ENCODE measurements at regions not wholly inside any gene's neighbourhood (a gene's known extent, or its start where the extent isn't known, plus 50 kb on each side); places are given as distances from the start of the nearest gene placed in this dataset.
"Not testable (repeated sequence)": the region's sequence is repeated elsewhere in the genome, so short reads cannot be mapped to it uniquely, and the experiment has no call there.

- WGBS, 2 donors, result 89 to 94% methylated on average over 13 of the region's 13 CpGs
- H3K4me1 ChIP-seq, result peaks cover 0 to 4% (median 0%) of the 10 kb centered on the region in 3 donors
- no peak for DNase-seq
- H3K4me3 ChIP-seq, result no peak overlapping the region
- no peak overlapping the region for H3K27ac ChIP-seq
- TF ChIP-seq POLR2A (IDR thresholded peaks at IDR 0.05) (no peak), CTCF (IDR thresholded peaks at IDR 0.05) (no peak)
- no peaks in the 10 kb centered on the region for H3K27me3 ChIP-seq
- no peaks in the 10 kb centered on the region for H3K36me3 ChIP-seq
- intact Hi-C loops (cut with DNase I), result no loop called here
- no peaks in the 10 kb centered on the region for H3K9me3 ChIP-seq
Observed at GRCh38 chr9:82130331-82131042, 141.9 kb downstream of the SPATA31D1 start.

GRCh38 chr9:82131072-82131471 is 142.5 kb downstream of the SPATA31D1 start:
- Histone ChIP-seq H3K27me3 (no peaks in the 10 kb centered on the region), H3K36me3 (no peaks in the 10 kb centered on the region), H3K27ac (no peak overlapping the region), H3K4me1 (peaks cover 0 to 4% (median 0%) of the 10 kb centered on the region in 3 donors), H3K9me3 (no peaks in the 10 kb centered on the region), H3K4me3 (no peak overlapping the region)
- intact Hi-C loops (cut with DNase I), result no loop called here
- 80 to 84% methylated on average over 2 to 7 of the region's 9 CpGs for WGBS, 2 donors
- DNase-seq, result no peak
- TF ChIP-seq CTCF (IDR thresholded peaks at IDR 0.05), result no peak
- no peak for TF ChIP-seq POLR2A (IDR thresholded peaks at IDR 0.05)

GRCh38 chr9:82132024-82132423 is 143.5 kb downstream of the SPATA31D1 start:
- no peak overlapping the region for H3K4me3 ChIP-seq
- no peak for DNase-seq
- TF ChIP-seq CTCF (IDR thresholded peaks at IDR 0.05) (no peak), POLR2A (IDR thresholded peaks at IDR 0.05) (no peak)
- intact Hi-C loops (cut with DNase I), result no loop called here
- H3K27me3 ChIP-seq, result no peaks in the 10 kb centered on the region
- no peak overlapping the region for H3K27ac ChIP-seq
- H3K4me1 ChIP-seq, result peaks cover 0 to 4% (median 0%) of the 10 kb centered on the region in 3 donors
- WGBS, 2 donors, result 100% methylated on average over 1 of the region's 1 CpG
- H3K36me3 ChIP-seq, result no peaks in the 10 kb centered on the region
- H3K9me3 ChIP-seq, result no peaks in the 10 kb centered on the region

- Histone ChIP-seq H3K4me3 (no peak overlapping the region), H3K4me1 (no peaks in the 10 kb centered on the region), H3K36me3 (no peaks in the 10 kb centered on the region), H3K27ac (no peak overlapping the region), H3K9me3 (no peaks in the 10 kb centered on the region), H3K27me3 (no peaks in the 10 kb centered on the region)
- TF ChIP-seq POLR2A (IDR thresholded peaks at IDR 0.05) (no peak), CTCF (IDR thresholded peaks at IDR 0.05) (no peak)
- WGBS, 2 donors, result 38 to 42% methylated on average over 1 of the region's 1 CpG
- no peak for DNase-seq
- intact Hi-C loops (cut with DNase I), result no loop called here
Observed at GRCh38 chr9:82134010-82134409, 145.4 kb downstream of the SPATA31D1 start.

- Histone ChIP-seq H3K27me3 (no peaks in the 10 kb centered on the region), H3K27ac (no peak overlapping the region), H3K4me3 (no peak overlapping the region), H3K9me3 (no peaks in the 10 kb centered on the region), H3K36me3 (no peaks in the 10 kb centered on the region), H3K4me1 (no peaks in the 10 kb centered on the region)
- intact Hi-C loops (cut with DNase I), result no loop called here
- TF ChIP-seq POLR2A (IDR thresholded peaks at IDR 0.05) (no peak), CTCF (IDR thresholded peaks at IDR 0.05) (no peak)
- DNase-seq, result no peak
Observed at GRCh38 chr9:82135106-82135505, 146.5 kb downstream of the SPATA31D1 start.

- H3K36me3 ChIP-seq; H3K9me3 ChIP-seq; H3K27me3 ChIP-seq; H3K27ac ChIP-seq; H3K4me1 ChIP-seq; DNase-seq; intact Hi-C loops (cut with DNase I); H3K4me3 ChIP-seq: not testable (repeated sequence)
Observed at GRCh38 chr9:82138081-82138480, 149.5 kb downstream of the SPATA31D1 start.

Data from esophagus squamous epithelium (tissue), 5 donors.